Neural cell (in vitro differentiated cells): ENCODE measurements at regions not wholly inside any gene's neighbourhood (a gene's known extent, or its start where the extent isn't known, plus 50 kb on each side); places are given as distances from the start of the nearest gene placed in this dataset.

Source experiments
- H2AFZ ChIP-seq: fragments of 200-600, 300-800 bp; sonication (generic), shearing (Covaris generic); 2 replicates; pipeline ENCODE4 v1.6.0; 2014; ENCODE audit warnings: low read depth, mild to moderate bottlenecking, antibody characterized with exemption, low read length, moderate library complexity
- H3F3A ChIP-seq: fragments of 200-600 bp; shearing (Covaris generic); 2 replicates; pipeline ENCODE4 v1.6.1; 2016; ENCODE audit warnings: mild to moderate bottlenecking, moderate library complexity, mixed read lengths, antibody characterized with exemption, low read length; ENCODE audit not compliant: insufficient read depth, poor library complexity, severe bottlenecking
- H3K27ac ChIP-seq: fragments of 200-600, 300-800 bp; sonication (generic), shearing (Covaris generic); 2 replicates; pipeline ENCODE4 v1.5.1; 2014; ENCODE audit warnings: mild to moderate bottlenecking, low read length, moderate library complexity
- H3K27me3 ChIP-seq: fragments of 300-800, 200-600 bp; sonication (generic), shearing (Covaris generic); 2 replicates; pipeline ENCODE4 v1.6.0; 2014; ENCODE audit warnings: mild to moderate bottlenecking, low read depth, low read length, moderate library complexity; ENCODE audit not compliant: insufficient read depth
- H3K36me3 ChIP-seq: fragments of 300-800, 200-600 bp; sonication (generic), shearing (Covaris generic); 2 replicates; pipeline ENCODE4 v1.5.1; 2014; ENCODE audit warnings: mild to moderate bottlenecking, antibody characterized with exemption, low read length, moderate library complexity; ENCODE audit not compliant: insufficient read depth
- H3K4me2 ChIP-seq: fragments of 300-800, 200-600 bp; sonication (generic), shearing (Covaris generic); 2 replicates; pipeline ENCODE4 v1.6.0; 2014; ENCODE audit warnings: mild to moderate bottlenecking, low read length
- H3K4me3 ChIP-seq: fragments of 300-800, 200-600 bp; sonication (generic), shearing (Covaris generic); 2 replicates; pipeline ENCODE4 v1.5.1; 2014; ENCODE audit warnings: mild to moderate bottlenecking, low read length, moderate library complexity
- H3K79me2 ChIP-seq: fragments of 200-600 bp; shearing (Covaris generic); replicated peaks from 2 replicates; pipeline ENCODE4 v1.6.0; 2014; ENCODE audit warnings: mild to moderate bottlenecking, low read length, moderate library complexity; ENCODE audit not compliant: insufficient read depth
- H3K9ac ChIP-seq: fragments of 300-800, 200-600 bp; sonication (generic), shearing (Covaris generic); 2 replicates; pipeline ENCODE4 v1.6.1; 2016; ENCODE audit warnings: mild to moderate bottlenecking, low read length, mixed read lengths
- H3K9me2 ChIP-seq: fragments of 200-600 bp; shearing (Covaris generic); 2 replicates; pipeline ENCODE4 v1.6.1; 2016; ENCODE audit warnings: mild to moderate bottlenecking, low read length, mixed read lengths; ENCODE audit not compliant: insufficient read depth
- H3K9me3 ChIP-seq: fragments of 200-600, 300-800 bp; sonication (generic), shearing (Covaris generic); 2 replicates; pipeline ENCODE4 v1.6.1; 2016; ENCODE audit warnings: mild to moderate bottlenecking, mixed run types, low read length, moderate library complexity, mixed read lengths
- H4K20me1 ChIP-seq: fragments of 200-600 bp; shearing (Covaris generic); 2 replicates; pipeline ENCODE4 v1.6.1; 2016; ENCODE audit warnings: mild to moderate bottlenecking, mixed run types; ENCODE audit not compliant: insufficient read depth
- CTCF ChIP-seq: fragments of 450-650 bp; IDR thresholded peaks from 2 replicates; pipeline ENCODE4 v1.5.1; 2014; ENCODE audit warnings: antibody characterized with exemption, mild to moderate bottlenecking, moderate library complexity; ENCODE audit not compliant: poor library complexity, severe bottlenecking
- EP300 ChIP-seq: fragments of 450-650 bp; conservative IDR thresholded peaks from 2 replicates; pipeline ENCODE4 v1.6.1; 2014; ENCODE audit warnings: antibody characterized with exemption, mild to moderate bottlenecking, moderate library complexity; ENCODE audit not compliant: poor library complexity, severe bottlenecking
- EZH2 ChIP-seq: fragments of 200-600, 300-800 bp; shearing (Covaris generic), sonication (generic); IDR thresholded peaks from 2 replicates; pipeline ENCODE4 v1.6.1; 2014; ENCODE audit warnings: antibody characterized with exemption, low read length, borderline replicate concordance, mild to moderate bottlenecking; ENCODE audit not compliant: insufficient read depth, poor library complexity, severe bottlenecking
- MXI1 ChIP-seq: fragments of 450-650 bp; conservative IDR thresholded peaks from 2 replicates; pipeline ENCODE4 v1.6.1; 2014; ENCODE audit warnings: antibody characterized with exemption, mild to moderate bottlenecking; ENCODE audit not compliant: poor library complexity, severe bottlenecking
- POLR2AphosphoS5 ChIP-seq: IDR thresholded peaks from 2 replicates; pipeline ENCODE4 v1.6.1; 2012
- RAD21 ChIP-seq: fragments of 450-650 bp; conservative IDR thresholded peaks from 2 replicates; pipeline ENCODE4 v1.6.1; 2014; ENCODE audit warnings: antibody characterized with exemption, mild to moderate bottlenecking, moderate library complexity
- REST ChIP-seq: IDR thresholded peaks from 2 replicates; pipeline ENCODE4 v1.6.1; 2012; ENCODE audit warnings: borderline replicate concordance
- SMC3 ChIP-seq: fragments of 450-650 bp; conservative IDR thresholded peaks from 2 replicates; pipeline ENCODE4 v1.6.1; 2014; ENCODE audit warnings: antibody characterized with exemption, mild to moderate bottlenecking, moderate library complexity; ENCODE audit not compliant: poor library complexity
- TAF1 ChIP-seq: IDR thresholded peaks from 2 replicates; pipeline ENCODE4 v1.6.1; 2012; ENCODE audit warnings: low read depth

GRCh38 chr10:78891741-78892140 lies 177.0 kb upstream of the ZMIZ1 start:
- no peak for TF ChIP-seq POLR2AphosphoS5
- TF ChIP-seq CTCF = no peak
- no peak for TF ChIP-seq TAF1
- TF ChIP-seq RAD21 = no peak
- no peak for TF ChIP-seq MXI1
- TF ChIP-seq EP300 = no peak
- no peak for TF ChIP-seq SMC3
- no peak for TF ChIP-seq EZH2
- no peak for TF ChIP-seq REST
- Histone ChIP-seq H3K9me3 (no peaks in the 10 kb centered on the region), H3K4me3 (no peak overlapping the region), H3K79me2 (no peaks in the 10 kb centered on the region), H2AFZ (no peak overlapping the region), H3K9me2 (no peaks in the 10 kb centered on the region), H3K27me3 (no peaks in the 10 kb centered on the region), H3K36me3 (no peaks in the 10 kb centered on the region), H3F3A (no peaks in the 10 kb centered on the region), H3K9ac (no peak overlapping the region), H3K27ac (no peak overlapping the region), H3K4me2 (no peak overlapping the region), H4K20me1 (no peaks in the 10 kb centered on the region)

DNA sequence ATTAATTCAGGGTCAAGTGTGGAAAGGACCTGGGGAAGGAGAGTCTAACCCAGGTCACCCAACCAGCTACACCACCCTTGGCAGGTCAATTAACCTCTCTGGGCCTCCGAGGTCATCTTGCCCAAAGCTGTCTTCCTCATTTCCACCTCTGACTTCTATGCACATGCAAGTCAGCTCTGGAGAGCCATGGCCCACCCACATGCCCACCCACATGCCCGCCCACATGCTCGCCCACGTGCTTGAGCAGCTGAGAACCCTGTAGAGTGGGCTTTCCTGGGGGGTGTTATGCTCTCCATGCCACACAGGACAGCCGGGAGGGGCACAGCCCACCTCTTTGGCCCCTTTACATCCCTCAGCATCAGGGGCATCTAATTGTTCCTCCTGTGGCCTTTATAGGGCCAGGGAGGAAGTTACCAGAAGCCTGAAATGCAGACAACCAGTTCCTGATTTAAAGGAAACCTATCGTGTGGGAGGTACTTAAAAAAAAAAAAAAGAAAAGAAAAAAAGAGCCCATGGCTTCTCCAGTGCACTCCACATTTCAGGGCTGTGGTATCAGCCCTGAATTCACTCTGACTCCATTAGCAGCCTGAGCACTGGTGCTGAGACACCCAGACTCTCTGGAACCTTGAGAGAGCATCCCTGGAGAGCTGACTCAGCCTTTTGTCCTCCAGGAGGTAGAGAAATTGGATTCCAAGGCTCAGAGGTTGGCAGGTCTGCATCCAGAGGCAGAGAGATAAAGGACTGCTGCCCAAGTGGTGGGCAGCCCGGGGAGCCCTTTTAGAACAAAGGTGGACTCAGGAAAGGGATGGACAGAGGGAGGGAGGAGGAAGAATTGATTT lies 176.2 kb upstream of the ZMIZ1 start:
- no peak overlapping the region for H3K27ac ChIP-seq
- no peaks in the 10 kb centered on the region for H4K20me1 ChIP-seq
- H3K4me3 ChIP-seq = no peak overlapping the region
- no peaks in the 10 kb centered on the region for H3K27me3 ChIP-seq
- H3F3A ChIP-seq = no peaks in the 10 kb centered on the region
- no peaks in the 10 kb centered on the region for H3K9me3 ChIP-seq
- H3K9ac ChIP-seq = no peak overlapping the region
- H3K9me2 ChIP-seq = no peaks in the 10 kb centered on the region
- no peak overlapping the region for H2AFZ ChIP-seq
- H3K79me2 ChIP-seq = no peaks in the 10 kb centered on the region
- no peak overlapping the region for H3K4me2 ChIP-seq
- TF ChIP-seq EZH2 = no peak
- TF ChIP-seq RAD21 = no peak
- no peak for TF ChIP-seq REST
- TF ChIP-seq MXI1 = no peak
- TF ChIP-seq TAF1 = no peak
- no peak for TF ChIP-seq SMC3
- no peak for TF ChIP-seq CTCF
- TF ChIP-seq EP300 = no peak
- TF ChIP-seq POLR2AphosphoS5 = no peak
- H3K36me3 ChIP-seq = no peaks in the 10 kb centered on the region
